Lower leg skin (tissue), 3 donors: ENCODE measurements at regions not wholly inside any gene's neighbourhood (a gene's known extent, or its start where the extent isn't known, plus 50 kb on each side); places are given as distances from the start of the nearest gene placed in this dataset.

Experiments used
- CTCF ChIP-seq, 3 donors: fragments of 450-650 bp; IDR thresholded peaks; one replicate each; pipeline ENCODE4 v1.5.1; 2016; ENCODE audit warnings: antibody characterized with exemption in 3 of 3, mild to moderate bottlenecking in 3 of 3, moderate library complexity in 2 of 3
- POLR2A ChIP-seq, 2 donors: fragments of 450-650 bp; IDR thresholded peaks; one replicate each; pipeline ENCODE4 v1.6.1; 2016 to 2017; ENCODE audit warnings: antibody characterized with exemption in 2 of 2, mild to moderate bottlenecking in 1 of 2, moderate library complexity in 1 of 2

- TF ChIP-seq POLR2A (IDR thresholded peaks at IDR 0.05) (no peak), CTCF (IDR thresholded peaks at IDR 0.05) (no peak)
These were observed 231.0 kb upstream of the PIK3R1 start for GRCh38 chr5:67984546-67984945.
